SW480 (cell line): ENCODE measurements at regions not wholly inside any gene's neighbourhood (a gene's known extent, or its start where the extent isn't known, plus 50 kb on each side); places are given as distances from the start of the nearest gene placed in this dataset.
"Not testable (repeated sequence)": the region's sequence is repeated elsewhere in the genome, so short reads cannot be mapped to it uniquely, and the experiment has no call there.

Source experiments
- DNase-seq: peaks from one replicate; pipeline ENCODE4 v3.0.0-alpha.2; 2016; ENCODE audit warnings: low spot score

DNA sequence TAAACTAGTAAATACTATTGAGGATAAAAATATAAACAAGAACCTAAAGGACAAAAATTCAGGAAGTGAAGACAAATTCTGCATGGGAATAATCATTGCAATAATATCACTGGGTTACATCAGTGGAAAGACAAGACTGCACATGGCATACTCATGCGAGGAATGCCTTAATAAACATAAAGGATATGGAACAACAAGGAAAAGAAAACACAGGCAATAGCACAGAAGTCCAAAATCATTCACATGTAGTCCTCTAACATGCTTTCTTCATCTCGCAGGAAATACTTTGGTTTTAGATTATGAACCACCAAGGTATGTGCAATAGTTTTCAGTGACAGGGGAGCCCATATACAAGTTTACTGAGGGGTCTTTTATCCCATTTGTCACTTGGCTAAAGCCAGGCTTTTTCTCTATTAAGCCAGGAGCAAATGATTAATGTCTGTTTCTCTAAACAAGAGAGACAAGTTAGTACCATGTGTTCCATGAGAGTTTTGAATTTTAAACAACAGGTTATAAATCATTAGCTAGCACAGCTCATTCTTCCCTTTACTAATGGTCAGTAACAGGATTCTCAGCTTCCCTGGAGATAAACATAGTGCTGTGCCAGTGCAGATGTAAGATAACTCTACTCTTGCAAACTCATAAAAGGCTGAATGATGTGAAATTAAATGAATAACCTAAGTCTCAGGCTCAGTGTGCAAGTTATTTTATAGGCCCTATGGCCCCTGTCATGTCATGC is 353.6 kb upstream of the FSIP2 start:
- DNase-seq, result no peak

GRCh38 chr2:185388226-185388625 is 350.4 kb upstream of the FSIP2 start:
- no peak for DNase-seq

GRCh38 chr2:185391543-185391942 is 347.1 kb upstream of the FSIP2 start:
- DNase-seq, result no peak

DNA sequence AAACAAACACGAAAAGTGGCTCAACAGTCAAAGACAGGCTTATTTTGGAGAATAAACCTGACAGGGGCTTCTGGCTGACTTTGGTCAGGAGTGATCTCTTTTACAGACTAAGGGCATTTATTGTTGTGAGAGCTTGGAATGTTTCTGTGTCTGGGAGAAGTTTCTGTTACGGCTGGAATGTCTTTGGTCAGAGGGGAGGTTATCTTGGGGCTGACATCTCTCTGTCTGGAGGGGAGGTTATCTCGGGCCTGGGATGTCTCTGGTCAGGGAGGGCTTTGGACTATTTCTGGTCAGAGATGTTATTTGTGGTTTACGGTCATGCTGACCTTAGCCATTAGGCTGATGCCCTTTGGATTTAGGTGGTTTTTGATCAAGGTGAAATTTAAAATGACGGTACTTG is 345.5 kb upstream of the FSIP2 start:
- DNase-seq, result no peak

DNA sequence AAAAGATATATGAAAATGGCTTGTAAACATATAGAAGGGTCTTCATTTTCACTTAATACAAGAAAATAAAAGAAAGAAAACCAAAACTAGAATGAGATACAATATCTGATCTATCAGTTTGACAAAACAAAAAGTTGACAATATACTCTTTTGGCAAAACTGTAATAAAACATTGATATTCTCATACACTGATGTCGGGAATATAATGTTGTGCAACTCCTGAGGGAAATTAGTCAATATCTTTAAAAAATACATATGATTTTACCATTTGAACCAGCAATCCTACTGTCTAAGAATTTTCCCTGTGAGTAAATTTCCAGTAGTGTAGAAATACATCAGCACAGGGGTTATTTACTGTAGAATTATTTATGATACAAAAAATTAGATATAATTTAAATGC is 336.1 kb upstream of the FSIP2 start:
- no peak for DNase-seq

DNA sequence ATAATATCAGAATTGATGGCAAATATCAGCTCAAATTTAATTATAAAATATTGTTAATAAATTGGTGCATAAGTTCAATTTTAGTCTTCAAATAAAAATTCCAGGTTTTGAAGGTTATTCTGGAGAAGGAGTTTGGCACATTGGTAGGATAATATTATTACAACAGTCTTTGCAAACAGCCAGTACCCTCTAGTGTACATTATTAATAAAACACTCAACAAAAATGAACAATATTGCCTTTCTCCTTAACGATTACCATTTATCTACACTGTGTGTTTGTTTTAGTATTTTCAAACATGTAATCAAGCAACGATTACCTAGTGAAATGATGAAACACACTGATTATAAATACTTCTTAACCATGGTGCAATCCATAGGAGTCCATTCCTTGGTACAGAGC is 334.0 kb upstream of the FSIP2 start:
- no peak for DNase-seq

- DNase-seq, result no peak
These were observed 321.5 kb upstream of the FSIP2 start for GRCh38 chr2:185417111-185417510.

DNA sequence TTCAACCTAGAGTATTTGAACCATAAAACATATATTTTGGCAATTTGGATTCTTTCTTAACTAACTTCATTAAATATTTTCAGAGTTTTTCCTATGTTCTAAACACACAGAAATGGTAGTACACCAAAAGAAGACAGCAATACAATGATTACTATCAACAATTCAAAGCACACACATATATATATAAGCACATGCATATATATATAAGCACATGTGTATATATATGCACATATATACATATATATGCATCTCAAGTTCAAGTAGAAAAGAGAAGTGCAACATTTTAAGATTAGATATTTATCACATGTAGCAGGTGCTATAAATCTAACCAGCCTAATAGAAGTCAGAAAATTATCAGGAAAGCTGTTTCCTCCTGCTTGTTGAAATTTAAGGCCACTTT is 320.9 kb upstream of the FSIP2 start:
- DNase-seq, result no peak

GRCh38 chr2:185424958-185425629 is 313.5 kb upstream of the FSIP2 start:
- DNase-seq, result not testable (repeated sequence)

DNA sequence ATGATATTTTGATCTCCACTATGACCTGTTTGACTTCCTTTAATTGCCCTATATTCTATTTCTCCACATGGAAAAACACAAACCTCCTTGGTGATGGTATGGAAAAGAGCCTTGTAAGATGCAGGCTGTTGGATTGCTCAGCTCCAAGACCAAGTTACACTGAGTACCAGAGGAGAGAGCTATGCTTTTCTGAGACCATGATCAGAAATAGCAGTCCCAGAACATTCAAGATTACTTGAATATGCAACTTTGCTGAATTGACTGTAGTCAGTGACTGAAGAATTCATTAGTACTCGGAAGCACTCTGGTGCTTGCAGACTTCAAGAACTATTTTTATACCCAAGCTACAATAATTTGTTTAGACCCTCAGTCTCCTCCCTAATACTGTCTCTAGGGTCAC is 310.6 kb upstream of the FSIP2 start:
- no peak for DNase-seq

- DNase-seq, result no peak
These were observed 304.8 kb upstream of the FSIP2 start for GRCh38 chr2:185433824-185434223.

- DNase-seq, result no peak
These were observed 301.7 kb upstream of the FSIP2 start for GRCh38 chr2:185436787-185437372.

DNA sequence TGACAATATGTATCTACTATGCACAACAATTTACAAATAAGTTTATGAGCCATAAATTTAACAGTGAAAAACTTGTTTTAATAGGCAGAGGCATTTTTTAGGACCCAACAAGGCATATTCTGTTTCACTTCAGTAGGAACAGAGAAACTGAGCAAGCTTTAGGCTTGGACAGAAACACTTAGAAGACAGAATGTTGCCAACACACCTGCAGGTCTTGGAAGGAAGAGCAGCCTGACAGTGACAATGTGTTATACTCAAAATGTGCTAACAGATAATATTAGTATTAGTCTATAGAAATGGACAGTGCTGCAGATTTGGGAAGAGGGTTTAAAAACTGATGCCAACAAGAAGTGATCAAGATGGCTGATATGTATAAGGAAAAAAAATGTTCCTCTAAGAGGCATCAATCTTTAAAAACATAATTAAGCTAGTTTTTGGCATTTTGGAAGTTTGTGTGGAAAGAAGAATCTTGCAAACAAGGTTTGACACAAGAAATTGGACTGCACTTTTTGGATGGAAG is 297.1 kb upstream of the FSIP2 start:
- DNase-seq, result no peak

GRCh38 chr2:185456517-185456916 is 282.1 kb upstream of the FSIP2 start:
- DNase-seq, result no peak

- DNase-seq, result no peak
These were observed 275.1 kb upstream of the FSIP2 start for GRCh38 chr2:185463481-185463880.

- no peak for DNase-seq
These were observed 271.7 kb upstream of the FSIP2 start for GRCh38 chr2:185466915-185467314.

- DNase-seq, result no peak
These were observed 267.2 kb upstream of the FSIP2 start for GRCh38 chr2:185471441-185471840.

DNA sequence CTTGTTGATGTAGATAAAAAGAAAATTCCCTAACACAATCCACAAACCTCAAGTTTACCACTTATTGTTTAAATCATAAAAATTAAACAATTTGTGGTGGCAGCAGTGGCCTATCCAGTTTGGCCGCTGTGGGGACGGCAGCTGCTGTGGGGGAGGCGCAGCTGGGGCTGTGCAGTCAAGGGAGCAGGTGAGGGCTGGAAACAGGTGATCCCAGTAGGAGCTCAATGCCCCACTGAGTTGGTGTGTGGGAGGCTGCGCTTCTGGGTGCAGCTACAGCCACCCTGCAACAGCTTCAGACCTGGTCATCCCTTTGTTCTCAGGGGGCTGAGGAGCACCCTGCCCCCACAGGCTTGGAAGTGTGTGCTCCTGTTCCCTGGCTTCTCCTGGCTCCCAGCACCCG is 266.0 kb upstream of the FSIP2 start:
- no peak for DNase-seq

DNA sequence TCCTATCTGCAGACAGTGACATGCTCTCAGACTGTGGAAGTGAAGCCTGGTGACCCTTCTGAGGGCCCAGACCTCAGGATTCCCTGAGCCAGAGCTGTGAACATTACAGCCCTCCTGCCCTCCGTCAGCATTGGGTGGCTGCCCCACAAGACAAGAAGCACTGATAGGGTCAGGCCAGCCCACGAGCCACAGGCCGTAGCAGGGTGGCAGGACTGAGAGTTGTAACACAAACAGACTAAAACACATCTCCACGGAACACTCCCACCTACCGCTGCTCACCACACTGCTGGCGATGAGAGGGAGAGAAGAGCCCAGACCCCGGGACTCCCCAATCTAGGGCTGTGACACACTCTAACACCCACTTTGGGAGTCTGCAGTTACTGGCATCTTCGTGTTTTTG is 264.8 kb upstream of the FSIP2 start:
- no peak for DNase-seq

DNA sequence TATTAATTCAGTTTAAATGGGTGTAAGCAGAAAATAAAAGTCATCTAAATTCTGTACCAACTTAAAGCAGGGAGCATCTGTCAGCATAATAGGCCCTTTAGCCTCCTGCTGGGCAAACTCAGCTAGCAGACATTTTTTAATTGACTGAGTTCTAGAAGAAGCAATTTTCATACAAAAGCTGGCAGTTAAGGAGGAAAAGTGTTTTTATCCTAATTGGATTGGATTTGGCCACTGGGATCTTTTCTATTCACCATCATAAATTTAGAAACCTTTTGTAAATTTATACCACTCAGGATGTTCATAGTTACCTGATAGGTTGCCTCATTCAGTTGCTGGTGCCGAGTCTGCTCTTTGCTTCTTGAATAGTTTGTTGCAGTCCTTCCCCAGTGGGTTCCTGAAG is 262.7 kb upstream of the FSIP2 start:
- no peak for DNase-seq

DNA sequence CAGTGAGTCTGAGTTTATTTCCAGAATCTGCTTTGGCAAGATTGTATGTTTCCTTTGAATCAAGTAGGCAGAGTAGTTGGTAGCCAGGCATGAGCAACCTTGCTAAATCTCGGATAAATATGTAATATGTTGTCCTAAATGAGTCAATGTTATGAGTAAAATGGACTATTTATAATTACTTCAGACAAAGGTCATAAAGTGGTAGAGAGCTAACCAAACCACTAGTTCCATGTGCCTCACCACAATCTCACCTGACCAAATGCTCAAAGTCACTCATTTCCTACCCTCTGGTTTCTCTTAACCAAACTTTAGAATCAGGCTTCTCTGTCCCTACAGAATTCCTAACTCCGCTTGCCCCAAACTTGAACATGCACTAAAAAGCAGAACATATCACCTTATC is 261.2 kb upstream of the FSIP2 start:
- DNase-seq, result no peak

- no peak for DNase-seq
These were observed 254.0 kb upstream of the FSIP2 start for GRCh38 chr2:185484602-185485001.

GRCh38 chr2:185502351-185502750 is 236.3 kb upstream of the FSIP2 start:
- no peak for DNase-seq
